ENCODE measurements at regions not wholly inside any gene's neighbourhood (a gene's known extent, or its start where the extent isn't known, plus 50 kb on each side); places are given as distances from the start of the nearest gene placed in this dataset.

DNA sequence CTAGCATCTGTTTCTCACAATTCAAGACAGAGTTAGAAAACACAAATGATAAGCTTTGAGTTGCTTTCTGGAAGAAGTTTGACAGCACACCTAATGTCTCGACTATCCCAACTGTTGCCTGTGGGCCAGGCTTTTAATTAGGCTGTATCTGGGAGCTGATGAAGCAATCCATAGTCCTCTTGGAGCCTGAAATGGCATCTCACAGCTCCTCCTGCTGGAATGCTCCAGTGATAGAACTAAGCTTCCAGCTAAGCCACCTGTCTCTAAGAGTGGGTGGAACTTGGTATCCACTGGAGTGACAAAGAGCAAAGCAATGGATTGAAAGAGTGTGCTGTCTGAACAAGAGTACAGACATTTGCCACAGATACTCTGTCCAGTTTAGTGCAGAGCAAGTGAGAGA is 605.3 kb upstream of the NR5A2 start:
- Histone ChIP-seq H3K27ac (ENCODE audit: low read depth, low read length) (no peak overlapping the region), H4K20me1 (ENCODE audit: low read depth, low read length) (no peaks in the 10 kb centered on the region), H3K79me2 (ENCODE audit: insufficient read depth, low read length) (no peaks in the 10 kb centered on the region), H3K9me3 (ENCODE audit: insufficient read depth, low read length) (no peaks in the 10 kb centered on the region), H3K4me2 (ENCODE audit: low read depth, low read length, poor library complexity, severe bottlenecking) (no peak overlapping the region), H3K9me2 (replicated peaks; ENCODE audit: insufficient read depth, low read length) (no peaks in the 10 kb centered on the region), H3F3A (ENCODE audit: insufficient read depth) (no peaks in the 10 kb centered on the region), H3K36me3 (ENCODE audit: low read length) (no peaks in the 10 kb centered on the region), H2AFZ (ENCODE audit: low read depth, low read length, severe bottlenecking) (no peak overlapping the region), H3K27me3 (ENCODE audit: low read length) (no peaks in the 10 kb centered on the region), H3K9ac (ENCODE audit: low read length) (no peak overlapping the region), H3K4me3 (ENCODE audit: insufficient read depth, low read length, poor library complexity, severe bottlenecking) (no peak overlapping the region)
- TF ChIP-seq, protein P1, sequence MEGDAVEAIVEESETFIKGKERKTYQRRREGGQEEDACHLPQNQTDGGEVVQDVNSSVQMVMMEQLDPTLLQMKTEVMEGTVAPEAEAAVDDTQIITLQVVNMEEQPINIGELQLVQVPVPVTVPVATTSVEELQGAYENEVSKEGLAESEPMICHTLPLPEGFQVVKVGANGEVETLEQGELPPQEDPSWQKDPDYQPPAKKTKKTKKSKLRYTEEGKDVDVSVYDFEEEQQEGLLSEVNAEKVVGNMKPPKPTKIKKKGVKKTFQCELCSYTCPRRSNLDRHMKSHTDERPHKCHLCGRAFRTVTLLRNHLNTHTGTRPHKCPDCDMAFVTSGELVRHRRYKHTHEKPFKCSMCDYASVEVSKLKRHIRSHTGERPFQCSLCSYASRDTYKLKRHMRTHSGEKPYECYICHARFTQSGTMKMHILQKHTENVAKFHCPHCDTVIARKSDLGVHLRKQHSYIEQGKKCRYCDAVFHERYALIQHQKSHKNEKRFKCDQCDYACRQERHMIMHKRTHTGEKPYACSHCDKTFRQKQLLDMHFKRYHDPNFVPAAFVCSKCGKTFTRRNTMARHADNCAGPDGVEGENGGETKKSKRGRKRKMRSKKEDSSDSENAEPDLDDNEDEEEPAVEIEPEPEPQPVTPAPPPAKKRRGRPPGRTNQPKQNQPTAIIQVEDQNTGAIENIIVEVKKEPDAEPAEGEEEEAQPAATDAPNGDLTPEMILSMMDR (IDR thresholded peaks at IDR 0.05; ENCODE audit: insufficient read depth, low read length, poor library complexity, severe bottlenecking): no peak
- TF ChIP-seq EZH2phosphoT487 (conservative IDR thresholded peaks at IDR 0.05; ENCODE audit: low read length): no peak

DNA sequence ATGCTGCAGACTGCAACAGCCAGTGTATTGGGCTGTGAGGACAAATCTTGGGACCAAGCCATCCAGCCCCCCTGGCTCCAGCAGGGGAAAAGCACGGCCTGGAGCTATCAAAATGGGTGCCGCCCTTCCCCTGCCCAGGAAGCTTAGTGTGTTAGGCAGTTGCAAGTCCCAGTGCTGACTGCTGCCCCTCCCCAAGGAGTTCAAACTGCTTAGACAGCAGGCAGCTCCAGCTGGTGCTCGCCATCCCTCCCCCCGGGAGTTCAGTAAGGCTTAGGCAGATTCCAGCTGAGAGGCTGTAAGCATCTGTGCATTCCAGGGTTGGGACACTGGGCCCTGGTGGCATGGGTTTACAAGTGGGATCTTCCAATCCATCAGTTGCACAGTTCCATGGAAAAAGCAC is 579.6 kb upstream of the NR5A2 start:
- Histone ChIP-seq H2AFZ (ENCODE audit: low read depth, low read length, severe bottlenecking) (no peak overlapping the region), H3K27me3 (ENCODE audit: low read length) (no peaks in the 10 kb centered on the region), H3F3A (ENCODE audit: insufficient read depth) (no peaks in the 10 kb centered on the region), H3K4me3 (ENCODE audit: insufficient read depth, low read length, poor library complexity, severe bottlenecking) (no peak overlapping the region), H3K27ac (ENCODE audit: low read depth, low read length) (no peak overlapping the region), H4K20me1 (ENCODE audit: low read depth, low read length) (no peaks in the 10 kb centered on the region), H3K36me3 (ENCODE audit: low read length) (no peaks in the 10 kb centered on the region), H3K9me3 (ENCODE audit: insufficient read depth, low read length) (no peaks in the 10 kb centered on the region), H3K4me2 (ENCODE audit: low read depth, low read length, poor library complexity, severe bottlenecking) (no peak overlapping the region), H3K9ac (ENCODE audit: low read length) (no peak overlapping the region), H3K79me2 (ENCODE audit: insufficient read depth, low read length) (no peaks in the 10 kb centered on the region), H3K9me2 (replicated peaks; ENCODE audit: insufficient read depth, low read length) (no peaks in the 10 kb centered on the region)
- TF ChIP-seq, protein P1 (IDR thresholded peaks at IDR 0.05; ENCODE audit: insufficient read depth, low read length, poor library complexity, severe bottlenecking): no peak
- TF ChIP-seq EZH2phosphoT487 (conservative IDR thresholded peaks at IDR 0.05; ENCODE audit: low read length): no peak

DNA sequence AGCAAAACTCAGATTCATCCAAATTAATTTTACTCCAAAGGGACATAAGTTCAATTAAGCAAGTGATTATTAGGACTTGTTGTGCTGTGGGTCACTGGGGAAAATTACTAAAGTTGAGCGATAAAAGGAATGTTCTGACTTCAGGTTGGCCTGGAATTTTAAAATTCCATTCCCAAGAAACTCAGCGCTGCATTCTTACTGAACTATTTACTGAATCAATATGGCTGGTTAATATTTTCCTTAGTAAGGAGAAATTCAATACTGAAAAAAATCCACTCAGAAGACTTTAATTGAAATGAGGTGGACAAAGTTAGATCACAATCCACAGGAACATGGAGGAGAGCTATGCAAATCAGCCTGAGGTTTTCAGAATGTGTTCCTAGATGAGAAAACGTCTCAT is 578.9 kb upstream of the NR5A2 start:
- TF ChIP-seq, protein P1 (IDR thresholded peaks at IDR 0.05; ENCODE audit: insufficient read depth, low read length, poor library complexity, severe bottlenecking): no peak
- no peak for TF ChIP-seq EZH2phosphoT487 (conservative IDR thresholded peaks at IDR 0.05; ENCODE audit: low read length)
- Histone ChIP-seq H3K27me3 (ENCODE audit: low read length) (no peaks in the 10 kb centered on the region), H3K9me3 (ENCODE audit: insufficient read depth, low read length) (no peaks in the 10 kb centered on the region), H3F3A (ENCODE audit: insufficient read depth) (no peaks in the 10 kb centered on the region), H3K36me3 (ENCODE audit: low read length) (no peaks in the 10 kb centered on the region), H3K27ac (ENCODE audit: low read depth, low read length) (no peak overlapping the region), H3K9me2 (replicated peaks; ENCODE audit: insufficient read depth, low read length) (no peaks in the 10 kb centered on the region), H3K79me2 (ENCODE audit: insufficient read depth, low read length) (no peaks in the 10 kb centered on the region), H2AFZ (ENCODE audit: low read depth, low read length, severe bottlenecking) (no peak overlapping the region), H3K9ac (ENCODE audit: low read length) (no peak overlapping the region), H3K4me3 (ENCODE audit: insufficient read depth, low read length, poor library complexity, severe bottlenecking) (no peak overlapping the region), H4K20me1 (ENCODE audit: low read depth, low read length) (no peaks in the 10 kb centered on the region), H3K4me2 (ENCODE audit: low read depth, low read length, poor library complexity, severe bottlenecking) (no peak overlapping the region)

DNA sequence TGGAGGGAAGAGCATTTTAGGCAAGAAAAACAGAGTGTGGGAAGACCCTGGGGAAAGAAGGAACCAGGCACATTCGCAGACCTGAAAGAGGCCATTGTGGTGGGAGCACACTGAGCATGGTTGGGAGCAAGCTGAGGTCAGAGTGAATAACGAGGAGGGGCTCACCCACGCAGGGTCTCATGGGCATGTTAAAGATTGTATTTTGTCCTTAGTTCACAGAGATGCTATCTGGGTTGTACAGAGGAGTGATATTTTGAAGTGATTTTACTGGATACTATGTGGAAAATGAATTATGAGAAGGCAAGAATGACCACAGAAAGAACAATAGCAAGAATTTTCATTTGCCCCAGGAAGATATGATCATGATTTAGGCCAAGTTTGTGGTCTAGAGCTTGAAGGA is 578.3 kb upstream of the NR5A2 start:
- no peaks in the 10 kb centered on the region for H3K9me2 ChIP-seq (replicated peaks; ENCODE audit: insufficient read depth, low read length)
- no peaks in the 10 kb centered on the region for H3K27me3 ChIP-seq (ENCODE audit: low read length)
- no peaks in the 10 kb centered on the region for H3K79me2 ChIP-seq (ENCODE audit: insufficient read depth, low read length)
- TF ChIP-seq EZH2phosphoT487 (conservative IDR thresholded peaks at IDR 0.05; ENCODE audit: low read length): no peak
- TF ChIP-seq, protein P1 (IDR thresholded peaks at IDR 0.05; ENCODE audit: insufficient read depth, low read length, poor library complexity, severe bottlenecking): no peak
- no peak overlapping the region for H3K4me3 ChIP-seq (ENCODE audit: insufficient read depth, low read length, poor library complexity, severe bottlenecking)
- H3K36me3 ChIP-seq (ENCODE audit: low read length): no peaks in the 10 kb centered on the region
- no peak overlapping the region for H2AFZ ChIP-seq (ENCODE audit: low read depth, low read length, severe bottlenecking)
- H3K4me2 ChIP-seq (ENCODE audit: low read depth, low read length, poor library complexity, severe bottlenecking): no peak overlapping the region
- no peaks in the 10 kb centered on the region for H4K20me1 ChIP-seq (ENCODE audit: low read depth, low read length)
- H3K27ac ChIP-seq (ENCODE audit: low read depth, low read length): no peak overlapping the region
- no peaks in the 10 kb centered on the region for H3K9me3 ChIP-seq (ENCODE audit: insufficient read depth, low read length)
- H3F3A ChIP-seq (ENCODE audit: insufficient read depth): no peaks in the 10 kb centered on the region
- no peak overlapping the region for H3K9ac ChIP-seq (ENCODE audit: low read length)
